Brain microvascular endothelial cell (primary cell): ENCODE measurements at regions not wholly inside any gene's neighbourhood (a gene's known extent, or its start where the extent isn't known, plus 50 kb on each side); places are given as distances from the start of the nearest gene placed in this dataset.
A peak's percentile ranks its signal among the peaks of the same experiment; 100 is the strongest.

Experiments
- DNase-seq: peaks from one replicate; pipeline ENCODE4 v3.0.0-alpha.2; 2020
- H3K27ac ChIP-seq: fragments of 250-450 bp; sonication (Bioruptor Pico); 2 replicates; pipeline ENCODE4 v1.5.1; 2020; ENCODE audit warnings: mild to moderate bottlenecking, moderate library complexity
- H3K27me3 ChIP-seq: fragments of 250-450 bp; sonication (Bioruptor Pico); replicated peaks from 2 replicates; pipeline ENCODE4 v1.5.1; 2020; ENCODE audit warnings: mild to moderate bottlenecking
- H3K36me3 ChIP-seq: fragments of 250-450 bp; sonication (Bioruptor Pico); replicated peaks from 2 replicates; pipeline ENCODE4 v1.5.1; 2020; ENCODE audit warnings: mild to moderate bottlenecking
- H3K4me3 ChIP-seq: 2 replicates; pipeline ENCODE4 v1.5.1; 2011; ENCODE audit warnings: low read depth, mild to moderate bottlenecking, control low read depth, low read length, moderate library complexity
- in situ Hi-C: cut with HindIII; loops from 2 replicates; pipeline ENCODE4 v1.10.0; 2017; ENCODE audit warnings: low sequenced_read_pairs, low pct_ligation_motif_present
- TF ChIP-seq, protein P1 (sequence below): IDR thresholded peaks from 2 replicates; pipeline ENCODE4 v1.5.1; 2011; ENCODE audit warnings: low read depth, mild to moderate bottlenecking, moderate library complexity, low read length, control low read depth, inconsistent platforms; ENCODE audit errors: missing control alignments

- Histone ChIP-seq H3K36me3 (no peaks in the 10 kb centered on the region), H3K27ac (no peak overlapping the region), H3K27me3 (no peaks in the 10 kb centered on the region), H3K4me3 (no peak overlapping the region)
- TF ChIP-seq, protein P1, sequence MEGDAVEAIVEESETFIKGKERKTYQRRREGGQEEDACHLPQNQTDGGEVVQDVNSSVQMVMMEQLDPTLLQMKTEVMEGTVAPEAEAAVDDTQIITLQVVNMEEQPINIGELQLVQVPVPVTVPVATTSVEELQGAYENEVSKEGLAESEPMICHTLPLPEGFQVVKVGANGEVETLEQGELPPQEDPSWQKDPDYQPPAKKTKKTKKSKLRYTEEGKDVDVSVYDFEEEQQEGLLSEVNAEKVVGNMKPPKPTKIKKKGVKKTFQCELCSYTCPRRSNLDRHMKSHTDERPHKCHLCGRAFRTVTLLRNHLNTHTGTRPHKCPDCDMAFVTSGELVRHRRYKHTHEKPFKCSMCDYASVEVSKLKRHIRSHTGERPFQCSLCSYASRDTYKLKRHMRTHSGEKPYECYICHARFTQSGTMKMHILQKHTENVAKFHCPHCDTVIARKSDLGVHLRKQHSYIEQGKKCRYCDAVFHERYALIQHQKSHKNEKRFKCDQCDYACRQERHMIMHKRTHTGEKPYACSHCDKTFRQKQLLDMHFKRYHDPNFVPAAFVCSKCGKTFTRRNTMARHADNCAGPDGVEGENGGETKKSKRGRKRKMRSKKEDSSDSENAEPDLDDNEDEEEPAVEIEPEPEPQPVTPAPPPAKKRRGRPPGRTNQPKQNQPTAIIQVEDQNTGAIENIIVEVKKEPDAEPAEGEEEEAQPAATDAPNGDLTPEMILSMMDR, result no peak
- DNase-seq, result no peak
- in situ Hi-C loops, result no loop called here
These were observed 1666.8 kb downstream of the SUCLG1 start for GRCh38 chr2:82792316-82792715.

DNA sequence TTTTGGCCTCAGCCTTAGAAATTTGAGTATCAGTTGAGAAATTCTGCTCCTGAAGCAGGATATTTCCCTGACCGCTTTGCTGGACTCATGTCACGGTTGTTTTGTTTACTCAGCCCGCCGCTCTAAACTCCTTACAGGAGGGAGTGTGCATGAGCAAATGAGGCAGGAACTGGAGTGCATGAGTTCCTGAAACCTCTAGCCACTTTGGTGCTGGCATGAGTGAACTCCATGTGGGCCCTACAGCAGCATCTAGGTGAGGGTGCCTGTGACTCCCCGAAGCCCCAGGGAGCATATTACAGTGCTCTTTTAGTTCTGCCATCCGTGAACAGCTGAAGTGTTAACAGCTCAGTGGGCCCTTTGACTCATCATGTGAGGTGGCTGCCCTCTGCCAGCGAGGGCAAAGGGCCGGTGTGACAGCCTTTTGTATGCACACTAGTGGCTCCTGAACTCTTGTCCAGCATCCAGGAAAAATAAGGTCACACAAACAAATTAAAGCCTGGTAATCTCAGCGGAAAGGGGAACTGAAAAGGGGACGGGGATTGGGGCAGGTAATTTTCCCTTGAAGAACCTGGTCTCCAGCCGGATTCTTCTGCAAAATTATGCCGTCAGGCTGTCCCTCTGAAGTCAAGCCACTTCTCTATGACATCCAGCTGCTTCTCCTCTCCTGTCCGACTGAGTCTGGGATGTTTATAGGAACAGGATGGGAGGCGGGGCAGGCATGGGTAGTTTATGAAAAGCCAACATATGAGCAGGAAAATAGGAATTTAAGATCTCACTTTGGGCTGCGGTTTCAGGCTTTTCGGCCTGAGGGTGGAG, 1668.7 kb downstream of the SUCLG1 start:
- Histone ChIP-seq H3K27me3 (no peaks in the 10 kb centered on the region), H3K27ac (peak overlapping the region; percentile 9), H3K4me3 (no peak overlapping the region), H3K36me3 (no peaks in the 10 kb centered on the region)
- TF ChIP-seq, protein P1, result no peak
- in situ Hi-C loops, result no loop called here
- DNase-seq, result peak; percentile 59

GRCh38 chr2:82789851-82790205, 1669.3 kb downstream of the SUCLG1 start:
- Histone ChIP-seq H3K36me3 (no peaks in the 10 kb centered on the region), H3K4me3 (no peak overlapping the region), H3K27ac (no peak overlapping the region), H3K27me3 (no peaks in the 10 kb centered on the region)
- in situ Hi-C loops, result no loop called here
- TF ChIP-seq, protein P1, result no peak
- peak; percentile 9 for DNase-seq

DNA sequence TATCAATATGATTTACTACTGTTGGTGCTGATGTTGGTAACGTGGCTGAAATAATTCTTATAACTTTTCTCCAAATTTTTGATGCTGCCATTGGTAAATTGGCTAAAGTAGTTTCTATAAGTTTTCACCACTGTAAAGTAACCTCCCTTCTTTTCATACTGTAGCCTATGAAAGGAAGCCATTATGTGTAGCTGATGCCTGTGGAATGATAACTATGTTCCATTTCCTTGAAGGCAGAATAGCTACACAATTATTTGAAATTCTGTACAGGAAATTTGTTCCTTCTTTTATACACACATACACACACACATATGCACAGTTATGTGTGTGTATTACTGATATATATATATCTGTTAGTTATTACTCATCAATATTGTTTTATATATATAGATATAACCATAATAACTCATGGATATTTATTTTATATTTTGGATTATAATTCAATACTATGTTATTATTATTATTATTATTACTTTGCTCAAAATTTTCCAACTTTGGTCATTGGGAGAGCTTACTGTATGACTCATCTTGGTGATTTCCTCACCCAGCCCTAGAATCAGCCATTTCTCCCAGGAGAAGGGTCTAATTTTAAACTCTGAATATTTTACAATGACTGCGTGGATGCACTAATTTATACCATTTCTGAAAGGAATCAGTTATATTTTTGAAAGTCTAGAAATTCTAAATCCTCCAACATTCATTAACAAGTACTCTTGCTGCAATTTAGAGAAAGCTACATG, 1677.7 kb downstream of the SUCLG1 start:
- Histone ChIP-seq H3K27ac (no peak overlapping the region), H3K36me3 (no peaks in the 10 kb centered on the region), H3K4me3 (no peak overlapping the region), H3K27me3 (no peaks in the 10 kb centered on the region)
- no peak for DNase-seq
- in situ Hi-C loops, result no loop called here
- TF ChIP-seq, protein P1, result no peak

GRCh38 chr2:82780050-82780449, 1679.0 kb downstream of the SUCLG1 start:
- in situ Hi-C loops, result no loop called here
- no peak for DNase-seq
- Histone ChIP-seq H3K27ac (no peak overlapping the region), H3K4me3 (no peak overlapping the region), H3K36me3 (no peaks in the 10 kb centered on the region), H3K27me3 (no peaks in the 10 kb centered on the region)
- TF ChIP-seq, protein P1, result no peak
